ENCODE measurements at regions not wholly inside any gene's neighbourhood (a gene's known extent, or its start where the extent isn't known, plus 50 kb on each side); places are given as distances from the start of the nearest gene placed in this dataset.
"Not testable (repeated sequence)": the region's sequence is repeated elsewhere in the genome, so short reads cannot be mapped to it uniquely, and the experiment has no call there.

GRCh38 chr5:39760385-39761198 is 335.8 kb upstream of the DAB2 start:
- no peak for DNase-seq (ENCODE audit: low read depth in 2 of 2)

GRCh38 chr5:39759701-39760100 is 334.9 kb upstream of the DAB2 start:
- no peak for DNase-seq (ENCODE audit: low read depth in 2 of 2)

- no peak for DNase-seq (ENCODE audit: low read depth in 2 of 2)
These were observed 333.6 kb upstream of the DAB2 start for GRCh38 chr5:39758426-39758825.

GRCh38 chr5:39757131-39757530 is 332.4 kb upstream of the DAB2 start:
- no peak for DNase-seq (ENCODE audit: low read depth in 2 of 2)

GRCh38 chr5:39755986-39756385 is 331.2 kb upstream of the DAB2 start:
- no peak for DNase-seq (ENCODE audit: low read depth in 2 of 2)

- DNase-seq (ENCODE audit: low read depth in 2 of 2), result no peak
These were observed 330.7 kb upstream of the DAB2 start for GRCh38 chr5:39755452-39755851.

GRCh38 chr5:39753747-39754146 is 329.0 kb upstream of the DAB2 start:
- DNase-seq (ENCODE audit: low read depth in 2 of 2), result not testable (repeated sequence)

- no peak for DNase-seq (ENCODE audit: low read depth in 2 of 2)
These were observed 325.9 kb upstream of the DAB2 start for GRCh38 chr5:39750661-39751060.

GRCh38 chr5:39742916-39743315 is 318.1 kb upstream of the DAB2 start:
- no peak for DNase-seq (ENCODE audit: low read depth in 2 of 2)

- no peak for DNase-seq (ENCODE audit: low read depth in 2 of 2)
These were observed 315.6 kb upstream of the DAB2 start for GRCh38 chr5:39740404-39740803.

- DNase-seq (ENCODE audit: low read depth in 2 of 2), result no peak
These were observed 307.4 kb upstream of the DAB2 start for GRCh38 chr5:39732166-39732565.

- no peak for DNase-seq (ENCODE audit: low read depth in 2 of 2)
These were observed 305.9 kb upstream of the DAB2 start for GRCh38 chr5:39730699-39731098.

GRCh38 chr5:39730006-39730405 is 305.2 kb upstream of the DAB2 start:
- no peak for DNase-seq (ENCODE audit: low read depth in 2 of 2)

GRCh38 chr5:39726467-39726866 is 301.7 kb upstream of the DAB2 start:
- DNase-seq (ENCODE audit: low read depth in 2 of 2), result no peak

- no peak for DNase-seq (ENCODE audit: low read depth in 2 of 2)
These were observed 296.6 kb upstream of the DAB2 start for GRCh38 chr5:39721394-39721793.

GRCh38 chr5:39720136-39720535 is 295.4 kb upstream of the DAB2 start:
- no peak for DNase-seq (ENCODE audit: low read depth in 2 of 2)

GRCh38 chr5:39717176-39717897 is 292.6 kb upstream of the DAB2 start:
- DNase-seq (ENCODE audit: low read depth in 2 of 2), result no peak

GRCh38 chr5:39716532-39717028 is 291.8 kb upstream of the DAB2 start:
- no peak for DNase-seq (ENCODE audit: low read depth in 2 of 2)

- DNase-seq (ENCODE audit: low read depth in 2 of 2), result no peak
These were observed 289.4 kb upstream of the DAB2 start for GRCh38 chr5:39714036-39714698.

GRCh38 chr5:39713250-39713916 is 288.6 kb upstream of the DAB2 start:
- DNase-seq (ENCODE audit: low read depth in 2 of 2), result no peak

- DNase-seq (ENCODE audit: low read depth in 2 of 2), result no peak
These were observed 287.8 kb upstream of the DAB2 start for GRCh38 chr5:39712316-39713249.
